Neural progenitor cell (in vitro differentiated cells): ENCODE measurements at regions not wholly inside any gene's neighbourhood (a gene's known extent, or its start where the extent isn't known, plus 50 kb on each side); places are given as distances from the start of the nearest gene placed in this dataset.
A peak's percentile ranks its signal among the peaks of the same experiment; 100 is the strongest.

Source experiments
- DNase-seq: peaks from one replicate; pipeline ENCODE4 v3.0.0-alpha.2; 2016; ENCODE audit warnings: low spot score
- H2AFZ ChIP-seq: fragments of 200-600 bp; sonication (generic); replicated peaks from 2 replicates; pipeline ENCODE4 v1.6.1; 2016; ENCODE audit warnings: antibody characterized with exemption
- H3F3A ChIP-seq: fragments of 200-600 bp; sonication (generic); 2 replicates; pipeline ENCODE4 v1.6.1; 2016; ENCODE audit warnings: antibody characterized with exemption, low read depth
- H3K27ac ChIP-seq: fragments of 200-600 bp; sonication (generic); 2 replicates; pipeline ENCODE4 v1.5.1; 2016; ENCODE audit warnings: mild to moderate bottlenecking
- H3K27me3 ChIP-seq: fragments of 200-600 bp; sonication (generic); 2 replicates; pipeline ENCODE4 v1.6.1; 2016; ENCODE audit warnings: mild to moderate bottlenecking, moderate library complexity
- H3K36me3 ChIP-seq: fragments of 200-600 bp; sonication (generic); 2 replicates; pipeline ENCODE4 v1.5.1; 2016
- H3K4me1 ChIP-seq: fragments of 200-600 bp; sonication (generic); 2 replicates; pipeline ENCODE4 v1.6.1; 2016; ENCODE audit warnings: mixed run types
- H3K4me2 ChIP-seq: fragments of 200-600 bp; sonication (generic); 2 replicates; pipeline ENCODE4 v1.6.1; 2016
- H3K4me3 ChIP-seq: fragments of 200-600 bp; sonication (generic); 2 replicates; pipeline ENCODE4 v1.5.1; 2016
- H3K79me2 ChIP-seq: fragments of 200-600 bp; sonication (generic); 2 replicates; pipeline ENCODE4 v1.6.1; 2016; ENCODE audit warnings: low read depth
- H3K9ac ChIP-seq: fragments of 200-600 bp; sonication (generic); 2 replicates; pipeline ENCODE4 v1.6.1; 2016
- H3K9me3 ChIP-seq: fragments of 200-600 bp; sonication (generic); 2 replicates; pipeline ENCODE4 v1.5.1; 2016; ENCODE audit warnings: low read depth
- H4K20me1 ChIP-seq: fragments of 200-600 bp; sonication (generic); 2 replicates; pipeline ENCODE4 v1.6.1; 2016; ENCODE audit warnings: low read depth
- H3K27ac Mint-ChIP-seq: 3 replicates; pipeline ENCODE4 v1.8.0; 2021; ENCODE audit warnings: mixed read lengths
- H3K27me3 Mint-ChIP-seq: 2 replicates; pipeline ENCODE4 v1.8.0; 2022; ENCODE audit warnings: low read depth, mild to moderate bottlenecking, inconsistent platforms, moderate library complexity, mixed read lengths; ENCODE audit not compliant: insufficient read depth
- H3K36me3 Mint-ChIP-seq: 3 replicates; pipeline ENCODE4 v1.8.0; 2021; ENCODE audit warnings: mixed read lengths
- H3K4me1 Mint-ChIP-seq: 3 replicates; pipeline ENCODE4 v1.8.0; 2021; ENCODE audit warnings: mixed read lengths
- H3K4me3 Mint-ChIP-seq: 3 replicates; pipeline ENCODE4 v1.8.0; 2021; ENCODE audit warnings: mild to moderate bottlenecking, moderate library complexity, mixed read lengths
- H3K9me3 Mint-ChIP-seq: 3 replicates; pipeline ENCODE4 v1.8.0; 2020; ENCODE audit warnings: mixed read lengths
- EZH2 ChIP-seq: fragments of 200-600 bp; sonication (generic); IDR thresholded peaks from 2 replicates; pipeline ENCODE4 v1.6.1; 2017; ENCODE audit warnings: antibody characterized with exemption, mild to moderate bottlenecking, moderate library complexity
- EZH2phosphoT487 ChIP-seq: fragments of 200-600 bp; sonication (generic); IDR thresholded peaks from 2 replicates; pipeline ENCODE4 v1.6.1; 2017; ENCODE audit warnings: antibody characterized with exemption
- TF ChIP-seq, protein P1 (sequence below): fragments of 200-600 bp; sonication (generic); IDR thresholded peaks from 2 replicates; pipeline ENCODE4 v1.5.1; 2017; ENCODE audit warnings: antibody characterized with exemption, mild to moderate bottlenecking

DNA sequence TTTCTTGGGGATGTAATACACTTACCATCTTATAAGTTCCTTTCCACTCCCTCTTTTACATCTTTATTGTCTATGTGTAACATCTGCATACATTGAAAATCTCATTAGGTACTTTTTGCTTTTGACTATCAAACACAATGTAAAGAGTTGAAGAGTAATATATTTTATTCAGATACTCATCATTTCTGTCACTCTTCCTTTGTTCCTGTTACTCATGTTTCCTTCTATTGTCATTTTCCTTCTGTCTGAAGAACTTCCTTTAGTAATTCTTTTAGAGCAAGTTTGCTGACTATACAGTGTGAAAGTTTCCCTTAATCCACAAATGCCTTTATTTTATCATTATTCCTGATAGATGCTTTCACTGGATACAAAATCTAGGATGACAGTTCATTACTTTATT, 339.8 kb downstream of the SOX4 start:
- Histone ChIP-seq H3K79me2 (peaks cover 23% of the 10 kb centered on the region), H3K4me1 (no peaks in the 10 kb centered on the region), H4K20me1 (no peaks in the 10 kb centered on the region), H3K4me3 (no peak overlapping the region), H3K27me3 (no peaks in the 10 kb centered on the region), H3K27ac (no peak overlapping the region), H3K9ac (no peak overlapping the region), H3K9me3 (no peaks in the 10 kb centered on the region), H2AFZ (no peak overlapping the region), H3K36me3 (no peaks in the 10 kb centered on the region), H3K4me2 (no peak overlapping the region), H3F3A (no peaks in the 10 kb centered on the region)
- Mint-ChIP-seq H3K9me3 (peaks cover 27% of the 10 kb centered on the region), H3K4me3 (no peak overlapping the region), H3K36me3 (peaks cover 45% of the 10 kb centered on the region), H3K27ac (no peak overlapping the region), H3K4me1 (peaks cover 6% of the 10 kb centered on the region), H3K27me3 (no peaks in the 10 kb centered on the region)
- TF ChIP-seq EZH2 (no peak), EZH2phosphoT487 (no peak)
- TF ChIP-seq, protein P1, sequence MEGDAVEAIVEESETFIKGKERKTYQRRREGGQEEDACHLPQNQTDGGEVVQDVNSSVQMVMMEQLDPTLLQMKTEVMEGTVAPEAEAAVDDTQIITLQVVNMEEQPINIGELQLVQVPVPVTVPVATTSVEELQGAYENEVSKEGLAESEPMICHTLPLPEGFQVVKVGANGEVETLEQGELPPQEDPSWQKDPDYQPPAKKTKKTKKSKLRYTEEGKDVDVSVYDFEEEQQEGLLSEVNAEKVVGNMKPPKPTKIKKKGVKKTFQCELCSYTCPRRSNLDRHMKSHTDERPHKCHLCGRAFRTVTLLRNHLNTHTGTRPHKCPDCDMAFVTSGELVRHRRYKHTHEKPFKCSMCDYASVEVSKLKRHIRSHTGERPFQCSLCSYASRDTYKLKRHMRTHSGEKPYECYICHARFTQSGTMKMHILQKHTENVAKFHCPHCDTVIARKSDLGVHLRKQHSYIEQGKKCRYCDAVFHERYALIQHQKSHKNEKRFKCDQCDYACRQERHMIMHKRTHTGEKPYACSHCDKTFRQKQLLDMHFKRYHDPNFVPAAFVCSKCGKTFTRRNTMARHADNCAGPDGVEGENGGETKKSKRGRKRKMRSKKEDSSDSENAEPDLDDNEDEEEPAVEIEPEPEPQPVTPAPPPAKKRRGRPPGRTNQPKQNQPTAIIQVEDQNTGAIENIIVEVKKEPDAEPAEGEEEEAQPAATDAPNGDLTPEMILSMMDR = no peak
- DNase-seq = no peak

DNA sequence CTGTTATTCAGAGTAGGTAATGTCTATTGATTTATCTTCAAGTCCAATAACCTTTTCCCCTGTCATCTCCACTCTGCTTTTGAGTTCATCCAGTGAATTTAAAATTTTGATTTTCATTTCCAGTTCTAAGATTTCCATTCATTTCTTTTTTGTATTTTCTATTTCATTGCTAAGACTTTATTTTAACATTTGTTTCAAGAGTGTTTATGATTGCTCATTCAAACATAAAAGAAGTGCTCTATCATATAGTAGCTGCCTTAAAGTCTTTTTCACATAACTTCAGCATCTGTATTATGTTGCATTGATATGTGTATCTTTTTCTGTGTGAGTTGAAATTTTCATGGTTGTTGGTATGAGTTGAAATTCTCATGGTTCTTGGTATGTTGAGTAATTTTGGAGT, 341.6 kb downstream of the SOX4 start:
- no peak overlapping the region for H3K4me3 Mint-ChIP-seq
- H3K9me3 ChIP-seq = no peaks in the 10 kb centered on the region
- H3K36me3 Mint-ChIP-seq = peaks cover 40% of the 10 kb centered on the region
- H3K27ac ChIP-seq = no peak overlapping the region
- H2AFZ ChIP-seq = no peak overlapping the region
- H3F3A ChIP-seq = no peaks in the 10 kb centered on the region
- peaks cover 23% of the 10 kb centered on the region for H3K79me2 ChIP-seq
- H4K20me1 ChIP-seq = no peaks in the 10 kb centered on the region
- no peaks in the 10 kb centered on the region for H3K27me3 Mint-ChIP-seq
- H3K4me3 ChIP-seq = no peak overlapping the region
- no peaks in the 10 kb centered on the region for H3K27me3 ChIP-seq
- peaks cover 23% of the 10 kb centered on the region for H3K9me3 Mint-ChIP-seq
- no peak overlapping the region for H3K9ac ChIP-seq
- H3K27ac Mint-ChIP-seq = no peak overlapping the region
- no peak for DNase-seq
- peaks cover 6% of the 10 kb centered on the region for H3K4me1 Mint-ChIP-seq
- no peaks in the 10 kb centered on the region for H3K36me3 ChIP-seq
- no peak overlapping the region for H3K4me2 ChIP-seq
- H3K4me1 ChIP-seq = no peaks in the 10 kb centered on the region
- TF ChIP-seq EZH2 (no peak), EZH2phosphoT487 (no peak)
- TF ChIP-seq, protein P1 = no peak

DNA sequence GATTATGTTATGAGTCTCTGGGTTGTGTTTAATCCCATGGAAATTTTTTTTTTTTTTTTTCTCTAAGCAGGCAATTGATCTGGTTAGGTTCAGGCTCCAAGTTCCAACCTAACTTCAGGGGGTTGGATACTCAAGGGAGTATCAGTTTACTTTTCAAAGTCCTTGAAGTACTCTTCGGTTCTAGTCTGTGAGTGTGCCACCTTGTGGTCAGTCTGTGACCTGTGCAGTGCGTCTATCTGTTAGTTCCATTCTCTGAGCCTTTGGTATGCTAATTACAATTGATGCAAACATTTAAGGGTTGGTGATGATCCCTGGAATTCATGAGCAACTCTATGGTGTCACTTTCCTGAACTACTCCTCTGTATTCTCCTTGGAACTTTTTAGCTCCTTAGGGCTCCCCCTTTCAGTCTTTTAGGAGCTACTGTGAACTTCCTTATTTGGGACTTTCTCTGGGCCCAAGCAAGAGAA, 342.0 kb downstream of the SOX4 start:
- peak; percentile 53 for DNase-seq
- Histone ChIP-seq H3K4me3 (no peak overlapping the region), H3K4me2 (no peak overlapping the region), H3K27ac (no peak overlapping the region), H4K20me1 (no peaks in the 10 kb centered on the region), H3K27me3 (no peaks in the 10 kb centered on the region), H3F3A (no peaks in the 10 kb centered on the region), H3K9ac (no peak overlapping the region), H3K4me1 (no peaks in the 10 kb centered on the region), H2AFZ (no peak overlapping the region), H3K9me3 (no peaks in the 10 kb centered on the region), H3K36me3 (no peaks in the 10 kb centered on the region), H3K79me2 (peaks cover 23% of the 10 kb centered on the region)
- H3K9me3 Mint-ChIP-seq = peaks cover 23% of the 10 kb centered on the region
- H3K27ac Mint-ChIP-seq = no peak overlapping the region
- H3K36me3 Mint-ChIP-seq = peaks cover 40% of the 10 kb centered on the region
- TF ChIP-seq EZH2phosphoT487 (no peak), EZH2 (no peak)
- TF ChIP-seq, protein P1 = peak; percentile 66
- H3K4me3 Mint-ChIP-seq = no peak overlapping the region
- peaks cover 6% of the 10 kb centered on the region for H3K4me1 Mint-ChIP-seq
- H3K27me3 Mint-ChIP-seq = no peaks in the 10 kb centered on the region
